ENCODE measurements at regions not wholly inside any gene's neighbourhood (a gene's known extent, or its start where the extent isn't known, plus 50 kb on each side); places are given as distances from the start of the nearest gene placed in this dataset.

GRCh38 chr10:106173838-106174237, 990.7 kb downstream of the SORCS1 start:
- Histone ChIP-seq H3K27me3 (no peaks in the 10 kb centered on the region), H3K4me1 (ENCODE audit: low read depth) (peaks cover 4% of the 10 kb centered on the region), H3K9me3 (ENCODE audit: low read depth) (no peaks in the 10 kb centered on the region), H3K4me3 (no peak overlapping the region), H3K27ac (no peak overlapping the region), H3K36me3 (no peaks in the 10 kb centered on the region)
- TF ChIP-seq CTCF (IDR thresholded peaks at IDR 0.05; ENCODE audit: low read depth, low read length) = no peak
- DNase-seq (ENCODE audit: low read depth in 1 of 2, low spot score in 1 of 2) = no peak

- H3K4me3 ChIP-seq = no peak overlapping the region
- H3K4me1 ChIP-seq (ENCODE audit: low read depth) = no peaks in the 10 kb centered on the region
- no peaks in the 10 kb centered on the region for H3K36me3 ChIP-seq
- no peaks in the 10 kb centered on the region for H3K27me3 ChIP-seq
- no peak for DNase-seq (ENCODE audit: low read depth in 1 of 2, low spot score in 1 of 2)
- H3K27ac ChIP-seq = no peak overlapping the region
- TF ChIP-seq CTCF (IDR thresholded peaks at IDR 0.05; ENCODE audit: low read depth, low read length) = no peak
- H3K9me3 ChIP-seq (ENCODE audit: low read depth) = no peaks in the 10 kb centered on the region
Observed at GRCh38 chr10:106169241-106169640, 995.3 kb downstream of the SORCS1 start.

GRCh38 chr10:106167946-106168345, 996.6 kb downstream of the SORCS1 start:
- no peak for TF ChIP-seq CTCF (IDR thresholded peaks at IDR 0.05; ENCODE audit: low read depth, low read length)
- Histone ChIP-seq H3K36me3 (no peaks in the 10 kb centered on the region), H3K27me3 (no peaks in the 10 kb centered on the region), H3K9me3 (ENCODE audit: low read depth) (no peaks in the 10 kb centered on the region), H3K27ac (no peak overlapping the region), H3K4me3 (no peak overlapping the region), H3K4me1 (ENCODE audit: low read depth) (no peaks in the 10 kb centered on the region)
- peak in 1 of 2 donors; percentile 6 for DNase-seq (ENCODE audit: low read depth in 1 of 2, low spot score in 1 of 2)

- Histone ChIP-seq H3K27me3 (no peaks in the 10 kb centered on the region), H3K4me3 (no peak overlapping the region), H3K9me3 (ENCODE audit: low read depth) (no peaks in the 10 kb centered on the region), H3K27ac (no peak overlapping the region), H3K4me1 (ENCODE audit: low read depth) (no peaks in the 10 kb centered on the region), H3K36me3 (no peaks in the 10 kb centered on the region)
- no peak for DNase-seq (ENCODE audit: low read depth in 1 of 2, low spot score in 1 of 2)
- TF ChIP-seq CTCF (IDR thresholded peaks at IDR 0.05; ENCODE audit: low read depth, low read length) = no peak
Observed at GRCh38 chr10:106158241-106158640, 1006.3 kb downstream of the SORCS1 start.

GRCh38 chr10:106147021-106147420, 1017.5 kb downstream of the SORCS1 start:
- Histone ChIP-seq H3K27ac (no peak overlapping the region), H3K4me1 (ENCODE audit: low read depth) (peaks cover 3% of the 10 kb centered on the region), H3K9me3 (ENCODE audit: low read depth) (no peaks in the 10 kb centered on the region), H3K4me3 (no peak overlapping the region), H3K36me3 (no peaks in the 10 kb centered on the region), H3K27me3 (no peaks in the 10 kb centered on the region)
- DNase-seq (ENCODE audit: low read depth in 1 of 2, low spot score in 1 of 2) = peak in 1 of 2 donors; percentile 42
- TF ChIP-seq CTCF (IDR thresholded peaks at IDR 0.05; ENCODE audit: low read depth, low read length) = no peak

- Histone ChIP-seq H3K27me3 (no peaks in the 10 kb centered on the region), H3K9me3 (ENCODE audit: low read depth) (no peaks in the 10 kb centered on the region), H3K4me3 (no peak overlapping the region), H3K27ac (no peak overlapping the region), H3K4me1 (ENCODE audit: low read depth) (no peaks in the 10 kb centered on the region), H3K36me3 (no peaks in the 10 kb centered on the region)
- DNase-seq (ENCODE audit: low read depth in 1 of 2, low spot score in 1 of 2) = no peak
- TF ChIP-seq CTCF (IDR thresholded peaks at IDR 0.05; ENCODE audit: low read depth, low read length) = no peak
Observed at GRCh38 chr10:106139915-106140314, 1024.6 kb downstream of the SORCS1 start.
